OCI-LY3 (cell line): ENCODE measurements at regions not wholly inside any gene's neighbourhood (a gene's known extent, or its start where the extent isn't known, plus 50 kb on each side); places are given as distances from the start of the nearest gene placed in this dataset.

ENCODE experiments used
- H2AFZ ChIP-seq: fragments of 200-600, 300-600 bp; shearing (Covaris generic); 2 replicates; pipeline ENCODE4 v1.6.0; 2014; ENCODE audit warnings: antibody characterized with exemption, low read depth, low read length
- H3K27ac ChIP-seq: fragments of 200-600, 300-600 bp; sonication (generic); 2 replicates; pipeline ENCODE4 v1.5.1; 2014; ENCODE audit warnings: mild to moderate bottlenecking, low read length, moderate library complexity, mixed read lengths
- H3K27me3 ChIP-seq: fragments of 200-600, 300-600 bp; sonication (generic); 2 replicates; pipeline ENCODE4 v1.6.1; 2014; ENCODE audit warnings: low read depth, low read length, mixed read lengths
- H3K36me3 ChIP-seq: fragments of 200-600, 300-600 bp; sonication (generic); replicated peaks from 2 replicates; pipeline ENCODE3; 2014; ENCODE audit warnings: low read depth, low read length, mixed read lengths
- H3K4me1 ChIP-seq: fragments of 300-600, 200-600 bp; sonication (generic); 2 replicates; pipeline ENCODE4 v1.6.1; 2014; ENCODE audit warnings: low read length, mixed read lengths
- H3K4me2 ChIP-seq: fragments of 200-600, 300-600 bp; sonication (generic); 2 replicates; pipeline ENCODE4 v1.6.1; 2014; ENCODE audit warnings: low read length, mixed read lengths
- H3K4me3 ChIP-seq: fragments of 300-600, 200-600 bp; sonication (generic); 2 replicates; pipeline ENCODE4 v1.5.1; 2014; ENCODE audit warnings: antibody characterized with exemption, mild to moderate bottlenecking, low read length, moderate library complexity
- H3K79me2 ChIP-seq: fragments of 300-600, 200-600 bp; shearing (Covaris generic); 2 replicates; pipeline ENCODE4 v1.6.1; 2014; ENCODE audit warnings: mild to moderate bottlenecking, low read length, mixed read lengths
- H3K9ac ChIP-seq: fragments of 300-600, 200-600 bp; shearing (Covaris generic); 2 replicates; pipeline ENCODE4 v1.6.0; 2014; ENCODE audit warnings: mild to moderate bottlenecking, low read length, moderate library complexity
- H3K9me3 ChIP-seq: fragments of 200-600, 300-600 bp; shearing (Covaris generic); 2 replicates; pipeline ENCODE4 v1.6.1; 2014; ENCODE audit warnings: low read length, mixed read lengths; ENCODE audit not compliant: insufficient read depth
- H4K20me1 ChIP-seq: fragments of 200-600, 300-600 bp; sonication (generic); 2 replicates; pipeline ENCODE4 v1.6.1; 2016; ENCODE audit warnings: low read length, mixed read lengths; ENCODE audit not compliant: insufficient read depth
- EZH2phosphoT487 ChIP-seq: fragments of 200-600 bp; shearing (Covaris generic); IDR thresholded peaks from 2 replicates; pipeline ENCODE4 v1.6.1; 2018; ENCODE audit warnings: antibody characterized with exemption, mixed run types, low read depth
- TF ChIP-seq, protein P1 (sequence below): fragments of 200-600, 300-600 bp; sonication (generic); IDR thresholded peaks from 2 replicates; pipeline ENCODE4 v1.5.1; 2014; ENCODE audit warnings: antibody characterized with exemption, low read length, low read depth

DNA sequence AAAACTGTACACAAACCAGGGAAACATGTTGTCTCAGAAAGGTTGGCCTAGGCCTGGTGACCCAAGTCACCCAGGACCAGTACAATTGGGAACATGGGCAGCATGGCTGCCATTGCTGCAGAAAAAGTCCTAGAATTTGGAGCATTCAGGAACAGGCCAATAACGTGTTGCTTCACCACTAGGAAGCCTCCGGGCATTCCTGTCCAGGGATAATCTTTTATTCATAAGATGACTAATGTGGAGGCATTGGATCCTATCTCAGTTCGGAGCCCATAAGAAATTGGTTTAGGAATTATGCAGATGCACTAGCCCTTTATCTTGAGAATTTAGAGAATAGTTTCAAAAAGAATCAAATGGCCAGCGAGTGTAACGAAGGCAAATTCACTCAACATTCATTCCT is 242.8 kb upstream of the NDST4 start:
- Histone ChIP-seq H3K27me3 (no peaks in the 10 kb centered on the region), H3K36me3 (peaks cover 4% of the 10 kb centered on the region)

DNA sequence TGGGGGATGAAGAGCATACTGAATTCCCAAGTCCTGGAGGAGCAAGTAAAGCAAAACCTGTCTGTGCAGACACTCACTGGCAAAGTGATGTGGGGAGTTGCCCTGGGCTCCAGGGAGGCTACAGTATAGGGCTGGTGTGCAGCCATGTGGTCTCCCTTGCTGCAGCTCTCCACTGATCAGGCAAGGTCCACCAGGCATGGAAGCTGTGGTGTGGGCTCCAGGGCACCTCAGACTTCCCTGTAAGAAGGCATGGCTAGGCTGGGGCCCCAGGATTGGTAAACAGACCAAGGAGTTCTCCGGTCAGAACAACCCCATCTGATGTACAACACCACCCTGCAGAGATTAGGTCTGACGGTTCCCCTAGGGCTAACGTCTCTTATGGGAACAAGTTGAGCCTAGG is 241.9 kb upstream of the NDST4 start:
- Histone ChIP-seq H3K9ac (no peak overlapping the region), H3K79me2 (no peaks in the 10 kb centered on the region), H4K20me1 (no peaks in the 10 kb centered on the region), H3K4me2 (no peak overlapping the region), H3K36me3 (peaks cover 4% of the 10 kb centered on the region), H3K4me3 (no peak overlapping the region), H2AFZ (no peak overlapping the region), H3K9me3 (peaks cover 13% of the 10 kb centered on the region; the same call in 1 of the 2 replicates), H3K27me3 (no peaks in the 10 kb centered on the region), H3K4me1 (no peaks in the 10 kb centered on the region), H3K27ac (no peak overlapping the region)
- TF ChIP-seq, protein P1, sequence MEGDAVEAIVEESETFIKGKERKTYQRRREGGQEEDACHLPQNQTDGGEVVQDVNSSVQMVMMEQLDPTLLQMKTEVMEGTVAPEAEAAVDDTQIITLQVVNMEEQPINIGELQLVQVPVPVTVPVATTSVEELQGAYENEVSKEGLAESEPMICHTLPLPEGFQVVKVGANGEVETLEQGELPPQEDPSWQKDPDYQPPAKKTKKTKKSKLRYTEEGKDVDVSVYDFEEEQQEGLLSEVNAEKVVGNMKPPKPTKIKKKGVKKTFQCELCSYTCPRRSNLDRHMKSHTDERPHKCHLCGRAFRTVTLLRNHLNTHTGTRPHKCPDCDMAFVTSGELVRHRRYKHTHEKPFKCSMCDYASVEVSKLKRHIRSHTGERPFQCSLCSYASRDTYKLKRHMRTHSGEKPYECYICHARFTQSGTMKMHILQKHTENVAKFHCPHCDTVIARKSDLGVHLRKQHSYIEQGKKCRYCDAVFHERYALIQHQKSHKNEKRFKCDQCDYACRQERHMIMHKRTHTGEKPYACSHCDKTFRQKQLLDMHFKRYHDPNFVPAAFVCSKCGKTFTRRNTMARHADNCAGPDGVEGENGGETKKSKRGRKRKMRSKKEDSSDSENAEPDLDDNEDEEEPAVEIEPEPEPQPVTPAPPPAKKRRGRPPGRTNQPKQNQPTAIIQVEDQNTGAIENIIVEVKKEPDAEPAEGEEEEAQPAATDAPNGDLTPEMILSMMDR, result no peak
- TF ChIP-seq EZH2phosphoT487, result no peak

More for the DNA sequence above, 242.8 kb upstream of the NDST4 start:
- H3K27ac ChIP-seq, result no peak overlapping the region
- H3K79me2 ChIP-seq, result no peaks in the 10 kb centered on the region
- H3K9ac ChIP-seq, result no peak overlapping the region
- no peak overlapping the region for H2AFZ ChIP-seq
- no peak overlapping the region for H3K4me2 ChIP-seq
- peaks cover 13% of the 10 kb centered on the region; the same call in 1 of the 2 replicates for H3K9me3 ChIP-seq
- no peaks in the 10 kb centered on the region for H3K4me1 ChIP-seq
- H3K4me3 ChIP-seq, result no peak overlapping the region
- no peaks in the 10 kb centered on the region for H4K20me1 ChIP-seq
- TF ChIP-seq EZH2phosphoT487, result no peak
- TF ChIP-seq, protein P1, result no peak

- no peaks in the 10 kb centered on the region for H3K79me2 ChIP-seq
- H3K9ac ChIP-seq, result no peak overlapping the region
- no peaks in the 10 kb centered on the region for H4K20me1 ChIP-seq
- no peak for TF ChIP-seq EZH2phosphoT487
- TF ChIP-seq, protein P1, result no peak
- H3K9me3 ChIP-seq, result peaks cover 13% of the 10 kb centered on the region; the same call in 1 of the 2 replicates
- H3K27ac ChIP-seq, result no peak overlapping the region
- H3K4me2 ChIP-seq, result no peak overlapping the region
- H3K4me3 ChIP-seq, result no peak overlapping the region
- no peak overlapping the region for H2AFZ ChIP-seq
- H3K36me3 ChIP-seq, result peaks cover 4% of the 10 kb centered on the region
- H3K4me1 ChIP-seq, result no peaks in the 10 kb centered on the region
- H3K27me3 ChIP-seq, result no peaks in the 10 kb centered on the region
These were observed 239.9 kb upstream of the NDST4 start for GRCh38 chr4:115353370-115353769.

- Histone ChIP-seq H3K4me2 (no peak overlapping the region), H3K9me3 (no peaks in the 10 kb centered on the region), H4K20me1 (no peaks in the 10 kb centered on the region), H3K4me3 (no peak overlapping the region), H2AFZ (no peak overlapping the region), H3K79me2 (no peaks in the 10 kb centered on the region), H3K27ac (no peak overlapping the region), H3K9ac (no peak overlapping the region), H3K36me3 (no peaks in the 10 kb centered on the region), H3K4me1 (no peaks in the 10 kb centered on the region), H3K27me3 (no peaks in the 10 kb centered on the region)
- TF ChIP-seq, protein P1, result no peak
- no peak for TF ChIP-seq EZH2phosphoT487
These were observed 229.8 kb upstream of the NDST4 start for GRCh38 chr4:115343171-115343570.
